ENCODE measurements at regions not wholly inside any gene's neighbourhood (a gene's known extent, or its start where the extent isn't known, plus 50 kb on each side); places are given as distances from the start of the nearest gene placed in this dataset.

DNA sequence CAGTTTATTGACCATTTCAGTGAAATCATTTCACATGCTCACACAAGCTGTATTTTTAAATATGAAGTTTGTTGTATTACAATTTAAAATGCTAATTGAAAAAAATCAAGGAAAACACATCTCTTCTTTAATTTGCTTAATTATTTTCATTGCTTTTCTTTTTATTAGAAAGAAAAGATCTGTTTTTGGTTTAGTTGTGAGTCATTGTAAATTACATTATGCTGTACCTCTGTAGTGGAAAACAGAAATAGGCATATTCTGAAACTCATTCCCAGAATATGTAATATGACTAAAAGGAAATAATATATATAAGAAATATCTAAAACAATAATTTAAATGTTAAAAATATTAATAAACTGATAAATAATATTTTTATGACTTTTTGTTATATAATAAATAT, 161.9 kb downstream of the HGF start:
- TF ChIP-seq, protein P1, sequence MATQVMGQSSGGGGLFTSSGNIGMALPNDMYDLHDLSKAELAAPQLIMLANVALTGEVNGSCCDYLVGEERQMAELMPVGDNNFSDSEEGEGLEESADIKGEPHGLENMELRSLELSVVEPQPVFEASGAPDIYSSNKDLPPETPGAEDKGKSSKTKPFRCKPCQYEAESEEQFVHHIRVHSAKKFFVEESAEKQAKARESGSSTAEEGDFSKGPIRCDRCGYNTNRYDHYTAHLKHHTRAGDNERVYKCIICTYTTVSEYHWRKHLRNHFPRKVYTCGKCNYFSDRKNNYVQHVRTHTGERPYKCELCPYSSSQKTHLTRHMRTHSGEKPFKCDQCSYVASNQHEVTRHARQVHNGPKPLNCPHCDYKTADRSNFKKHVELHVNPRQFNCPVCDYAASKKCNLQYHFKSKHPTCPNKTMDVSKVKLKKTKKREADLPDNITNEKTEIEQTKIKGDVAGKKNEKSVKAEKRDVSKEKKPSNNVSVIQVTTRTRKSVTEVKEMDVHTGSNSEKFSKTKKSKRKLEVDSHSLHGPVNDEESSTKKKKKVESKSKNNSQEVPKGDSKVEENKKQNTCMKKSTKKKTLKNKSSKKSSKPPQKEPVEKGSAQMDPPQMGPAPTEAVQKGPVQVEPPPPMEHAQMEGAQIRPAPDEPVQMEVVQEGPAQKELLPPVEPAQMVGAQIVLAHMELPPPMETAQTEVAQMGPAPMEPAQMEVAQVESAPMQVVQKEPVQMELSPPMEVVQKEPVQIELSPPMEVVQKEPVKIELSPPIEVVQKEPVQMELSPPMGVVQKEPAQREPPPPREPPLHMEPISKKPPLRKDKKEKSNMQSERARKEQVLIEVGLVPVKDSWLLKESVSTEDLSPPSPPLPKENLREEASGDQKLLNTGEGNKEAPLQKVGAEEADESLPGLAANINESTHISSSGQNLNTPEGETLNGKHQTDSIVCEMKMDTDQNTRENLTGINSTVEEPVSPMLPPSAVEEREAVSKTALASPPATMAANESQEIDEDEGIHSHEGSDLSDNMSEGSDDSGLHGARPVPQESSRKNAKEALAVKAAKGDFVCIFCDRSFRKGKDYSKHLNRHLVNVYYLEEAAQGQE (IDR thresholded peaks at IDR 0.05; ENCODE audit: low read depth) = no peak
- TF ChIP-seq FOXM1 (IDR thresholded peaks at IDR 0.05; ENCODE audit: borderline replicate concordance, low read depth) (no peak), EGR1 (IDR thresholded peaks at IDR 0.05) (no peak), TAF1 (IDR thresholded peaks at IDR 0.05; ENCODE audit: low read depth) (no peak), ZBTB7A (IDR thresholded peaks at IDR 0.05; ENCODE audit: low read depth) (no peak), CREB1 (IDR thresholded peaks at IDR 0.05; ENCODE audit: low read depth) (no peak), RAD21 (IDR thresholded peaks at IDR 0.05; ENCODE audit: low read depth) (no peak), CEBPB (IDR thresholded peaks at IDR 0.05) (no peak), EP300 (IDR thresholded peaks at IDR 0.05; ENCODE audit: borderline replicate concordance) (no peak), NFIC (IDR thresholded peaks at IDR 0.05) (no peak), TEAD4 (IDR thresholded peaks at IDR 0.05) (no peak), YY1 (IDR thresholded peaks at IDR 0.05; ENCODE audit: low read depth) (no peak)
- TF ChIP-seq, protein P2, sequence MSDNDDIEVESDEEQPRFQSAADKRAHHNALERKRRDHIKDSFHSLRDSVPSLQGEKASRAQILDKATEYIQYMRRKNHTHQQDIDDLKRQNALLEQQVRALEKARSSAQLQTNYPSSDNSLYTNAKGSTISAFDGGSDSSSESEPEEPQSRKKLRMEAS (IDR thresholded peaks at IDR 0.05) = no peak
- TF ChIP-seq, protein P3, sequence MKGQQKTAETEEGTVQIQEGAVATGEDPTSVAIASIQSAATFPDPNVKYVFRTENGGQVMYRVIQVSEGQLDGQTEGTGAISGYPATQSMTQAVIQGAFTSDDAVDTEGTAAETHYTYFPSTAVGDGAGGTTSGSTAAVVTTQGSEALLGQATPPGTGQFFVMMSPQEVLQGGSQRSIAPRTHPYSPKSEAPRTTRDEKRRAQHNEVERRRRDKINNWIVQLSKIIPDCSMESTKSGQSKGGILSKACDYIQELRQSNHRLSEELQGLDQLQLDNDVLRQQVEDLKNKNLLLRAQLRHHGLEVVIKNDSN (IDR thresholded peaks at IDR 0.05) = no peak

DNA sequence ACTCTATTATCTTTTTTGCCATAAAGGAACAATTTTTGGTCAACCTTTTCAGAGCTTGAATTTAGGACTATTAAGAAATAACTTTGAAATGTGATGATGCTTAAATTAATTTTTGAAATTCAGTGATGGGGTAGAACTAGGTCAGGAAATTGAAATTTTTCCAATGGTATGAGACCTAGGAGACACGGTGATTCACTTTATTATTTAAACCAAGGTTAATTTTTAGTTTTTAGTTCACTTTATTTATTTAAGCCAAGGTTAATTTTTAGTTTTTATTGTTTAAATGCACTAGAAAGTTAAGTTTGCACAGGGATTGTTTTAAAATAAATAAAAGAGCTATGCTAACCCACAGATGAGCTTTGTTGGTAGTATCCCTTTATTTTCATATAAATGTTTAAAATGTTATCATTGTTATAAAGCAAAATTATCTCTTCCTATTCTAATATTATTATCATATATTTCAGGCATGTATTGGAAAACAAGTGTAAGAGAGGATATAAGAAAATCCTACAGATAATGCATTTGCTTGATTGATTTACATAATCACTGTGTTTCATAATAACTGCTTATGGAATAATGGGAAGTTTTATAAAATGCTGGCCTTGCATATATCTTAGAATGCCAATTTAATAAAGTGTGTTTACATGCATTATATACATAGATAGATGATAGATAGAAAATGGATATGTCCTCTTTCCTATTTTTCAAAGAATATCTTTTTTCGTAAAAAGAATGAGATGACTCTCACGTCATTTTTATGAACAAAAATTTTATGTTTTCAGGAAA, 163.6 kb downstream of the HGF start:
- no peak for TF ChIP-seq CEBPB (IDR thresholded peaks at IDR 0.05)
- no peak for TF ChIP-seq ZBTB7A (IDR thresholded peaks at IDR 0.05; ENCODE audit: low read depth)
- TF ChIP-seq, protein P3 (IDR thresholded peaks at IDR 0.05) = no peak
- no peak for TF ChIP-seq RAD21 (IDR thresholded peaks at IDR 0.05; ENCODE audit: low read depth)
- no peak for TF ChIP-seq TCF12 (IDR thresholded peaks at IDR 0.05; ENCODE audit: low read depth)
- no peak for TF ChIP-seq EP300 (IDR thresholded peaks at IDR 0.05; ENCODE audit: borderline replicate concordance)
- TF ChIP-seq EGR1 (IDR thresholded peaks at IDR 0.05) = no peak
- TF ChIP-seq, protein P2 (IDR thresholded peaks at IDR 0.05) = no peak
- no peak for TF ChIP-seq TAF1 (IDR thresholded peaks at IDR 0.05; ENCODE audit: low read depth)
- TF ChIP-seq, protein P1 (IDR thresholded peaks at IDR 0.05; ENCODE audit: low read depth) = no peak
- TF ChIP-seq YY1 (IDR thresholded peaks at IDR 0.05; ENCODE audit: low read depth) = no peak
- no peak for TF ChIP-seq FOXM1 (IDR thresholded peaks at IDR 0.05; ENCODE audit: borderline replicate concordance, low read depth)
- no peak for TF ChIP-seq CREB1 (IDR thresholded peaks at IDR 0.05; ENCODE audit: low read depth)
- no peak for TF ChIP-seq TEAD4 (IDR thresholded peaks at IDR 0.05)
- TF ChIP-seq NFIC (IDR thresholded peaks at IDR 0.05) = no peak

DNA sequence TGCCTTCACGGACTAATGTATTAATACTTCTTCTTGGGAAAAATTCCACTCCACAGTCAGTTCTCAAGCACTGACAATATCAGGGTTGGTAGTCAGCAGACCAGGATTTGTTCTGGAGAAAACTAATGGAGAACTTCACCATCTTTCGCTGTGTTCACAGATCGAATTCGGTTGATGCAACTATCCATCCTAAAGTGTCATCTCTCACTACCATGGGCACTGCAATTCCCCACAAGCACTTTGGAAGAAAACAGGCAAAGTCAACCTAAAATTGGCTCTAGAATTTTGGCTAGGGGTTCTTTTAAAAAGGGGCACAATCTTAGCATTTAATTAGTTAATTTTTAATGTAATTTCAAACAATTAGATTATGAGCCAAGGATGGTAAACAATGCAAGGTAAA, 164.4 kb downstream of the HGF start:
- TF ChIP-seq YY1 (IDR thresholded peaks at IDR 0.05; ENCODE audit: low read depth) = no peak
- TF ChIP-seq, protein P1 (IDR thresholded peaks at IDR 0.05; ENCODE audit: low read depth) = no peak
- no peak for TF ChIP-seq FOXM1 (IDR thresholded peaks at IDR 0.05; ENCODE audit: borderline replicate concordance, low read depth)
- TF ChIP-seq EP300 (IDR thresholded peaks at IDR 0.05; ENCODE audit: borderline replicate concordance) = no peak
- TF ChIP-seq EGR1 (IDR thresholded peaks at IDR 0.05) = no peak
- TF ChIP-seq, protein P2 (IDR thresholded peaks at IDR 0.05) = no peak
- TF ChIP-seq CREB1 (IDR thresholded peaks at IDR 0.05; ENCODE audit: low read depth) = no peak

DNA sequence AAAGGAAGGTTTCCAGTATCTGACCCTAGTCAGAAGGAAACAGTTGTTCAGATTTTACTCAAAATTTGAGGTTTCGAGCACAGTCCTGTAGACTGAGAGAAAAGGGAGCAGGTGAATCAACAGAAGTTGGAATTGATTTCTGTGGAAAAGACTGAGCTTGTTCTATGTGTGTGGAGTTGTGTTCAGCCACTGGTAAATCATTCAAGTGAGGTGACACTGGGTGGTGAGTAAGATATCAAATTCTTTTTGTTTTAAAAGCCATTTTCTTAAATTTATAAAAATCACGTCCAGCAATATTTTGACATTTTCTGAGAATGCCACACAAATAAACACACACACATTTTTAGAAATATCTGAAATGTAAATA, 165.1 kb downstream of the HGF start:
- TF ChIP-seq NFIC (IDR thresholded peaks at IDR 0.05) = no peak
- TF ChIP-seq, protein P3 (IDR thresholded peaks at IDR 0.05) = no peak
- no peak for TF ChIP-seq YY1 (IDR thresholded peaks at IDR 0.05; ENCODE audit: low read depth)
- TF ChIP-seq TEAD4 (IDR thresholded peaks at IDR 0.05) = no peak
- TF ChIP-seq FOXM1 (IDR thresholded peaks at IDR 0.05; ENCODE audit: borderline replicate concordance, low read depth) = no peak
- TF ChIP-seq, protein P1 (IDR thresholded peaks at IDR 0.05; ENCODE audit: low read depth) = no peak
- no peak for TF ChIP-seq EP300 (IDR thresholded peaks at IDR 0.05; ENCODE audit: borderline replicate concordance)
- TF ChIP-seq TCF12 (IDR thresholded peaks at IDR 0.05; ENCODE audit: low read depth) = no peak
- TF ChIP-seq EGR1 (IDR thresholded peaks at IDR 0.05) = no peak
- no peak for TF ChIP-seq CEBPB (IDR thresholded peaks at IDR 0.05)
- TF ChIP-seq RAD21 (IDR thresholded peaks at IDR 0.05; ENCODE audit: low read depth) = no peak
- TF ChIP-seq, protein P2 (IDR thresholded peaks at IDR 0.05) = no peak
- TF ChIP-seq CREB1 (IDR thresholded peaks at IDR 0.05; ENCODE audit: low read depth) = no peak
- TF ChIP-seq TAF1 (IDR thresholded peaks at IDR 0.05; ENCODE audit: low read depth) = no peak
- TF ChIP-seq ZBTB7A (IDR thresholded peaks at IDR 0.05; ENCODE audit: low read depth) = no peak

Measured in Ishikawa (cell line).